Fibroblast of the aortic adventitia (primary cell): ENCODE measurements at regions not wholly inside any gene's neighbourhood (a gene's known extent, or its start where the extent isn't known, plus 50 kb on each side); places are given as distances from the start of the nearest gene placed in this dataset.
A peak's percentile ranks its signal among the peaks of the same experiment; 100 is the strongest.

Experiments used
- DNase-seq: peaks from one replicate; pipeline ENCODE4 v3.0.0-alpha.2; 2010; ENCODE audit warnings: low read depth
- H3K4me3 ChIP-seq: 2 replicates; pipeline ENCODE4 v1.5.1; 2011; ENCODE audit warnings: low read depth, mild to moderate bottlenecking, control low read depth, low read length, moderate library complexity
- TF ChIP-seq, protein P1 (sequence below): IDR thresholded peaks from 2 replicates; pipeline ENCODE4 v1.5.1; 2011; ENCODE audit warnings: mild to moderate bottlenecking, low read length, control low read depth, inconsistent platforms; ENCODE audit not compliant: insufficient read depth

DNA sequence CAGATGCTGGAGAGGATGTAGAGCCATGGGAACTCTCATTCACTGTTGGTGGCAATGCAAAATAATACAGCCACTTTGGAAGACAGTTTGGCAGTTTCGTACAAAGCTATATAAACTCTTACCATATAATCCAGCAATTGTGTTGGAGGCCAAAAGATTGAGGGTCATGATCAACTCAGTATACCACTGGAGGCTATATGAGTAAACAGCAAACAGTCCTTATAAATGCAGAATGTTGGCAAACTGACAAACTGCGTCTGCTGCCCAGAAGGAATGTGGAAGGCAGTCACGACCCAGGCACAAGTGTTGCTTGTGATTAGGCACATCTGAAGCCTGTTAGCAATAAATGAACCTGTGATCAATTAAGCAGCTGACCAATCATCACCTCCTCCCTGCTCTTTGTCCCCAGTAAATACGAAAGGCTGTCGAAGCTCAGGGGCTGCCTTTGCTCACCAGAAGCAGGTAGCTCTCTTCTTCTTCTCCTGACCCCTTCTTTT, 98.1 kb upstream of the SPOPL start:
- TF ChIP-seq, protein P1, sequence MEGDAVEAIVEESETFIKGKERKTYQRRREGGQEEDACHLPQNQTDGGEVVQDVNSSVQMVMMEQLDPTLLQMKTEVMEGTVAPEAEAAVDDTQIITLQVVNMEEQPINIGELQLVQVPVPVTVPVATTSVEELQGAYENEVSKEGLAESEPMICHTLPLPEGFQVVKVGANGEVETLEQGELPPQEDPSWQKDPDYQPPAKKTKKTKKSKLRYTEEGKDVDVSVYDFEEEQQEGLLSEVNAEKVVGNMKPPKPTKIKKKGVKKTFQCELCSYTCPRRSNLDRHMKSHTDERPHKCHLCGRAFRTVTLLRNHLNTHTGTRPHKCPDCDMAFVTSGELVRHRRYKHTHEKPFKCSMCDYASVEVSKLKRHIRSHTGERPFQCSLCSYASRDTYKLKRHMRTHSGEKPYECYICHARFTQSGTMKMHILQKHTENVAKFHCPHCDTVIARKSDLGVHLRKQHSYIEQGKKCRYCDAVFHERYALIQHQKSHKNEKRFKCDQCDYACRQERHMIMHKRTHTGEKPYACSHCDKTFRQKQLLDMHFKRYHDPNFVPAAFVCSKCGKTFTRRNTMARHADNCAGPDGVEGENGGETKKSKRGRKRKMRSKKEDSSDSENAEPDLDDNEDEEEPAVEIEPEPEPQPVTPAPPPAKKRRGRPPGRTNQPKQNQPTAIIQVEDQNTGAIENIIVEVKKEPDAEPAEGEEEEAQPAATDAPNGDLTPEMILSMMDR = no peak
- no peak overlapping the region for H3K4me3 ChIP-seq
- no peak for DNase-seq

DNA sequence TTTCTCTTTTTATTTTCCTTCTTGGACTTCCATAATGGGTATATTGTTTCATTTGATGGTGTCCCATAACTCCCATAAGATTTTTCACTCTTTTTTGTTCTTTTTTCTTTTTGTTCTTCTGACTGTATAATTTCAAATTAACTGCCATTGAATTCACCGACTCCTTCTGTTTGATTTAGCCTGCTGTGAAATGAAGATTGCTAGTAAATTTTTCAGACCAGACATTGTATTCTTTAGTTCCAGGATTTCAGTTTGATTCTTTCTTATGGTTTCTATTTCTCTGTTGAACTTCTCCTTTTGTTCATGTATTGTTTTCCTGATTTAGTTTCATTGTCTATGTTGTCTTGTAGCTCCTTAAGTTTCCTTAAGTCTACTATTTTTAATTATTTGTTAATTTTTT, 87.6 kb upstream of the SPOPL start:
- TF ChIP-seq, protein P1 = no peak
- DNase-seq = no peak

GRCh38 chr2:138415985-138416384, 85.6 kb upstream of the SPOPL start:
- H3K4me3 ChIP-seq = no peak overlapping the region
- TF ChIP-seq, protein P1 = no peak
- peak; percentile 31 for DNase-seq

More for the DNA sequence above, 87.6 kb upstream of the SPOPL start:
- H3K4me3 ChIP-seq = no peak overlapping the region

GRCh38 chr2:138418453-138418852, 83.1 kb upstream of the SPOPL start:
- TF ChIP-seq, protein P1 = no peak
- H3K4me3 ChIP-seq = no peak overlapping the region
- no peak for DNase-seq

DNA sequence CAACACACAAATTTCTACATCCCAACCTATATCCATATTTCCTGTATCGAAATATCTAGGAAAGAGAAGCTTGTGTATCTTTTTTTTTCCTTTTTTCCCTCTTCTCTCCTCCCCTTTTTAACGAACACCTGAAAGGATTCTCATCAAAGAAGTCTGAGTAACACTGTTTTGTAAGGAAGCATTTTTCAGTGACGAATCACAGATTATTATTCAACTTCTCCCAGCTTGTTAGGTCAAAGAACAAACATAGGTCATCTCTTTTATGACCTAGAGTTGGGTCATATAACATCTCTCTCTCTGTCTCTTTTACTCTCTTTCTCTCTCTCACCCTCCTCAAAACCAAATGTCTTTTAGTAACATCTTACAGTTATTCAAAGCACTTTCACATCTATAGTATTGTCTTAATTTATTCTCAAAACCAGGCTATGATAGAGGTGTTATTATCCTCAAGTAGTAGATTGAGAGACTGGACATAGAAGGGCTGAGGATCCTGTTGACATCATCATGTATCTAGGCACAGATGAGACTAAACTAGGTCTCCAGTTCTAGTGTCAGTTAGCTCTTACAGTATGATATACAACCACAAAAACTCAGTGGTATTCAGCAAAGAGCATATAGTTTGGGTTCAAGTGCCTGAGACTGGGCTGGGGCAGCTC, 80.1 kb upstream of the SPOPL start:
- H3K4me3 ChIP-seq = no peak overlapping the region
- TF ChIP-seq, protein P1 = no peak
- peak; percentile 41 for DNase-seq

- DNase-seq = peak; percentile 83
- no peak overlapping the region for H3K4me3 ChIP-seq
- TF ChIP-seq, protein P1 = no peak
These were observed 79.6 kb upstream of the SPOPL start for GRCh38 chr2:138421971-138422335.

- TF ChIP-seq, protein P1 = no peak
- H3K4me3 ChIP-seq = no peak overlapping the region
- DNase-seq = no peak
These were observed 78.4 kb upstream of the SPOPL start for GRCh38 chr2:138423198-138423597.
